Neural cell (in vitro differentiated cells): ENCODE measurements at regions not wholly inside any gene's neighbourhood (a gene's known extent, or its start where the extent isn't known, plus 50 kb on each side); places are given as distances from the start of the nearest gene placed in this dataset.

ENCODE experiments used
- H2AFZ ChIP-seq: fragments of 200-600, 300-800 bp; sonication (generic), shearing (Covaris generic); 2 replicates; pipeline ENCODE4 v1.6.0; 2014; ENCODE audit warnings: low read depth, mild to moderate bottlenecking, antibody characterized with exemption, low read length, moderate library complexity
- H3F3A ChIP-seq: fragments of 200-600 bp; shearing (Covaris generic); 2 replicates; pipeline ENCODE4 v1.6.1; 2016; ENCODE audit warnings: mild to moderate bottlenecking, moderate library complexity, mixed read lengths, antibody characterized with exemption, low read length; ENCODE audit not compliant: insufficient read depth, poor library complexity, severe bottlenecking
- H3K27ac ChIP-seq: fragments of 200-600, 300-800 bp; sonication (generic), shearing (Covaris generic); 2 replicates; pipeline ENCODE4 v1.5.1; 2014; ENCODE audit warnings: mild to moderate bottlenecking, low read length, moderate library complexity
- H3K27me3 ChIP-seq: fragments of 300-800, 200-600 bp; sonication (generic), shearing (Covaris generic); 2 replicates; pipeline ENCODE4 v1.6.0; 2014; ENCODE audit warnings: mild to moderate bottlenecking, low read depth, low read length, moderate library complexity; ENCODE audit not compliant: insufficient read depth
- H3K36me3 ChIP-seq: fragments of 300-800, 200-600 bp; sonication (generic), shearing (Covaris generic); 2 replicates; pipeline ENCODE4 v1.5.1; 2014; ENCODE audit warnings: mild to moderate bottlenecking, antibody characterized with exemption, low read length, moderate library complexity; ENCODE audit not compliant: insufficient read depth
- H3K4me2 ChIP-seq: fragments of 300-800, 200-600 bp; sonication (generic), shearing (Covaris generic); 2 replicates; pipeline ENCODE4 v1.6.0; 2014; ENCODE audit warnings: mild to moderate bottlenecking, low read length
- H3K4me3 ChIP-seq: fragments of 300-800, 200-600 bp; sonication (generic), shearing (Covaris generic); 2 replicates; pipeline ENCODE4 v1.5.1; 2014; ENCODE audit warnings: mild to moderate bottlenecking, low read length, moderate library complexity
- H3K79me2 ChIP-seq: fragments of 200-600 bp; shearing (Covaris generic); replicated peaks from 2 replicates; pipeline ENCODE4 v1.6.0; 2014; ENCODE audit warnings: mild to moderate bottlenecking, low read length, moderate library complexity; ENCODE audit not compliant: insufficient read depth
- H3K9ac ChIP-seq: fragments of 300-800, 200-600 bp; sonication (generic), shearing (Covaris generic); 2 replicates; pipeline ENCODE4 v1.6.1; 2016; ENCODE audit warnings: mild to moderate bottlenecking, low read length, mixed read lengths
- H3K9me2 ChIP-seq: fragments of 200-600 bp; shearing (Covaris generic); 2 replicates; pipeline ENCODE4 v1.6.1; 2016; ENCODE audit warnings: mild to moderate bottlenecking, low read length, mixed read lengths; ENCODE audit not compliant: insufficient read depth
- H3K9me3 ChIP-seq: fragments of 200-600, 300-800 bp; sonication (generic), shearing (Covaris generic); 2 replicates; pipeline ENCODE4 v1.6.1; 2016; ENCODE audit warnings: mild to moderate bottlenecking, mixed run types, low read length, moderate library complexity, mixed read lengths
- H4K20me1 ChIP-seq: fragments of 200-600 bp; shearing (Covaris generic); 2 replicates; pipeline ENCODE4 v1.6.1; 2016; ENCODE audit warnings: mild to moderate bottlenecking, mixed run types; ENCODE audit not compliant: insufficient read depth
- EP300 ChIP-seq: fragments of 450-650 bp; conservative IDR thresholded peaks from 2 replicates; pipeline ENCODE4 v1.6.1; 2014; ENCODE audit warnings: antibody characterized with exemption, mild to moderate bottlenecking, moderate library complexity; ENCODE audit not compliant: poor library complexity, severe bottlenecking
- EZH2 ChIP-seq: fragments of 200-600, 300-800 bp; shearing (Covaris generic), sonication (generic); IDR thresholded peaks from 2 replicates; pipeline ENCODE4 v1.6.1; 2014; ENCODE audit warnings: antibody characterized with exemption, low read length, borderline replicate concordance, mild to moderate bottlenecking; ENCODE audit not compliant: insufficient read depth, poor library complexity, severe bottlenecking
- MXI1 ChIP-seq: fragments of 450-650 bp; conservative IDR thresholded peaks from 2 replicates; pipeline ENCODE4 v1.6.1; 2014; ENCODE audit warnings: antibody characterized with exemption, mild to moderate bottlenecking; ENCODE audit not compliant: poor library complexity, severe bottlenecking
- POLR2AphosphoS5 ChIP-seq: IDR thresholded peaks from 2 replicates; pipeline ENCODE4 v1.6.1; 2012
- RAD21 ChIP-seq: fragments of 450-650 bp; conservative IDR thresholded peaks from 2 replicates; pipeline ENCODE4 v1.6.1; 2014; ENCODE audit warnings: antibody characterized with exemption, mild to moderate bottlenecking, moderate library complexity
- SMC3 ChIP-seq: fragments of 450-650 bp; conservative IDR thresholded peaks from 2 replicates; pipeline ENCODE4 v1.6.1; 2014; ENCODE audit warnings: antibody characterized with exemption, mild to moderate bottlenecking, moderate library complexity; ENCODE audit not compliant: poor library complexity
- TAF1 ChIP-seq: IDR thresholded peaks from 2 replicates; pipeline ENCODE4 v1.6.1; 2012; ENCODE audit warnings: low read depth
- TF ChIP-seq, protein P1 (sequence below): fragments of 450-650 bp; IDR thresholded peaks from 2 replicates; pipeline ENCODE4 v1.5.1; 2014; ENCODE audit warnings: antibody characterized with exemption, mild to moderate bottlenecking, moderate library complexity; ENCODE audit not compliant: poor library complexity, severe bottlenecking
- TF ChIP-seq, protein P2 (sequence below): IDR thresholded peaks from 2 replicates; pipeline ENCODE4 v1.6.1; 2012; ENCODE audit warnings: borderline replicate concordance

DNA sequence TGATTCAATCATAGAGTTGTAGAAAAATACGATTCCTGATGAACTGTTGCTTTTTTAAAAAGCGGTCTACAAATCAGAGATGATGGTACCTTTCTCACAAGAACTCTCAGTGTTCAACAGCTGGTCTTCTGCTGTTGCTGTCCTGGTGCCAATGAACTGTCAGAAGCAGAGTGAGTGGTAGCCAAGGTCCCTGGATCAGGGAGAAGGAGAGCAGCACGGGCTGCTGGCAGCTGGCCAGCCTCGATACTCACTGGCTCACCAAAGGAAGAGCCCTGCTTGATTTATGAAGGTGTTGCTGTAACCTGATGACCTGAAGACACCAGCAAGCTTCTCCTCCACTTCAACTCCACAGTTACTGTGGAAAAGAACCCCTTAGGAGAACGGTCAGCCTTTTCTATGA lies 300.8 kb upstream of the SOX11 start:
- no peak overlapping the region for H2AFZ ChIP-seq
- no peaks in the 10 kb centered on the region for H3K36me3 ChIP-seq
- no peak overlapping the region for H3K4me3 ChIP-seq
- H3K27me3 ChIP-seq, result no peaks in the 10 kb centered on the region
- no peaks in the 10 kb centered on the region for H4K20me1 ChIP-seq
- TF ChIP-seq MXI1 (no peak), RAD21 (no peak), EP300 (no peak), POLR2AphosphoS5 (no peak), TAF1 (no peak)
- TF ChIP-seq, protein P1, sequence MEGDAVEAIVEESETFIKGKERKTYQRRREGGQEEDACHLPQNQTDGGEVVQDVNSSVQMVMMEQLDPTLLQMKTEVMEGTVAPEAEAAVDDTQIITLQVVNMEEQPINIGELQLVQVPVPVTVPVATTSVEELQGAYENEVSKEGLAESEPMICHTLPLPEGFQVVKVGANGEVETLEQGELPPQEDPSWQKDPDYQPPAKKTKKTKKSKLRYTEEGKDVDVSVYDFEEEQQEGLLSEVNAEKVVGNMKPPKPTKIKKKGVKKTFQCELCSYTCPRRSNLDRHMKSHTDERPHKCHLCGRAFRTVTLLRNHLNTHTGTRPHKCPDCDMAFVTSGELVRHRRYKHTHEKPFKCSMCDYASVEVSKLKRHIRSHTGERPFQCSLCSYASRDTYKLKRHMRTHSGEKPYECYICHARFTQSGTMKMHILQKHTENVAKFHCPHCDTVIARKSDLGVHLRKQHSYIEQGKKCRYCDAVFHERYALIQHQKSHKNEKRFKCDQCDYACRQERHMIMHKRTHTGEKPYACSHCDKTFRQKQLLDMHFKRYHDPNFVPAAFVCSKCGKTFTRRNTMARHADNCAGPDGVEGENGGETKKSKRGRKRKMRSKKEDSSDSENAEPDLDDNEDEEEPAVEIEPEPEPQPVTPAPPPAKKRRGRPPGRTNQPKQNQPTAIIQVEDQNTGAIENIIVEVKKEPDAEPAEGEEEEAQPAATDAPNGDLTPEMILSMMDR, result no peak
- no peaks in the 10 kb centered on the region for H3K9me2 ChIP-seq
- no peak overlapping the region for H3K4me2 ChIP-seq
- no peaks in the 10 kb centered on the region for H3F3A ChIP-seq
- no peaks in the 10 kb centered on the region for H3K9me3 ChIP-seq
- H3K79me2 ChIP-seq, result no peaks in the 10 kb centered on the region
- no peak overlapping the region for H3K9ac ChIP-seq
- no peak overlapping the region for H3K27ac ChIP-seq

DNA sequence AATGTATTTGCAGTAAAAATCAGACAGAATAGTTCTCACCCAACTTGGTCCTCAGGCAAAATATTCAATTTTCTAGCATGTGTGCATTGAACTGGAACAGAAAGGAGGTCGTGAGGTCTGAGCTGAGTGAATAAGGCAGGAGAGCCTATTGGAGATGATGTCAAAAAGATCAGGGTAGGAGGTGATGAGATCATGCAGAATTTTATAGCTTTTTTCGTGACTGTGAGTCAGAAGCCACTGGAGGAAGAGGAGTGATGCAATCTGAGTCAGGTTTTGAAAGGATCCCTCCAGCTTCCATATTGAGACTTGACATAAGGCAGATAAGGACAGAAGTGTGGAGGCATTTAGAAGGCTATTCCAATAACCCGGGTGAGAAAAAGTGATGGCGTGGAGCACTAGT lies 299.5 kb upstream of the SOX11 start:
- no peaks in the 10 kb centered on the region for H4K20me1 ChIP-seq
- no peak overlapping the region for H3K27ac ChIP-seq
- H3K4me3 ChIP-seq, result no peak overlapping the region
- no peaks in the 10 kb centered on the region for H3K36me3 ChIP-seq
- H3K27me3 ChIP-seq, result no peaks in the 10 kb centered on the region
- no peak for TF ChIP-seq TAF1
- no peak for TF ChIP-seq EP300
- TF ChIP-seq, protein P2, sequence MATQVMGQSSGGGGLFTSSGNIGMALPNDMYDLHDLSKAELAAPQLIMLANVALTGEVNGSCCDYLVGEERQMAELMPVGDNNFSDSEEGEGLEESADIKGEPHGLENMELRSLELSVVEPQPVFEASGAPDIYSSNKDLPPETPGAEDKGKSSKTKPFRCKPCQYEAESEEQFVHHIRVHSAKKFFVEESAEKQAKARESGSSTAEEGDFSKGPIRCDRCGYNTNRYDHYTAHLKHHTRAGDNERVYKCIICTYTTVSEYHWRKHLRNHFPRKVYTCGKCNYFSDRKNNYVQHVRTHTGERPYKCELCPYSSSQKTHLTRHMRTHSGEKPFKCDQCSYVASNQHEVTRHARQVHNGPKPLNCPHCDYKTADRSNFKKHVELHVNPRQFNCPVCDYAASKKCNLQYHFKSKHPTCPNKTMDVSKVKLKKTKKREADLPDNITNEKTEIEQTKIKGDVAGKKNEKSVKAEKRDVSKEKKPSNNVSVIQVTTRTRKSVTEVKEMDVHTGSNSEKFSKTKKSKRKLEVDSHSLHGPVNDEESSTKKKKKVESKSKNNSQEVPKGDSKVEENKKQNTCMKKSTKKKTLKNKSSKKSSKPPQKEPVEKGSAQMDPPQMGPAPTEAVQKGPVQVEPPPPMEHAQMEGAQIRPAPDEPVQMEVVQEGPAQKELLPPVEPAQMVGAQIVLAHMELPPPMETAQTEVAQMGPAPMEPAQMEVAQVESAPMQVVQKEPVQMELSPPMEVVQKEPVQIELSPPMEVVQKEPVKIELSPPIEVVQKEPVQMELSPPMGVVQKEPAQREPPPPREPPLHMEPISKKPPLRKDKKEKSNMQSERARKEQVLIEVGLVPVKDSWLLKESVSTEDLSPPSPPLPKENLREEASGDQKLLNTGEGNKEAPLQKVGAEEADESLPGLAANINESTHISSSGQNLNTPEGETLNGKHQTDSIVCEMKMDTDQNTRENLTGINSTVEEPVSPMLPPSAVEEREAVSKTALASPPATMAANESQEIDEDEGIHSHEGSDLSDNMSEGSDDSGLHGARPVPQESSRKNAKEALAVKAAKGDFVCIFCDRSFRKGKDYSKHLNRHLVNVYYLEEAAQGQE, result no peak
- no peak for TF ChIP-seq SMC3
- TF ChIP-seq POLR2AphosphoS5, result no peak
- TF ChIP-seq EZH2, result no peak
- no peak for TF ChIP-seq MXI1
- TF ChIP-seq, protein P1, result no peak
- no peak for TF ChIP-seq RAD21
- H3K9ac ChIP-seq, result no peak overlapping the region
- H3K79me2 ChIP-seq, result no peaks in the 10 kb centered on the region
- H3K9me2 ChIP-seq, result no peaks in the 10 kb centered on the region
- no peaks in the 10 kb centered on the region for H3F3A ChIP-seq
- H3K4me2 ChIP-seq, result no peak overlapping the region
- no peak overlapping the region for H2AFZ ChIP-seq
- H3K9me3 ChIP-seq, result no peaks in the 10 kb centered on the region
